PC-3 (cell line): ENCODE measurements at regions not wholly inside any gene's neighbourhood (a gene's known extent, or its start where the extent isn't known, plus 50 kb on each side); places are given as distances from the start of the nearest gene placed in this dataset.

ENCODE experiments used
- EZH2 ChIP-seq: fragments of 300-600 bp; sonication (generic); IDR thresholded peaks from one replicate; pipeline ENCODE4 v1.6.1; 2017; ENCODE audit warnings: antibody characterized with exemption, mild to moderate bottlenecking, low read length; ENCODE audit not compliant: unreplicated experiment
- EZH2phosphoT487 ChIP-seq: fragments of 300-600 bp; sonication (generic); IDR thresholded peaks from 2 replicates; pipeline ENCODE4 v1.6.1; 2018; ENCODE audit warnings: mild to moderate bottlenecking, antibody characterized with exemption, low read length, borderline replicate concordance
- TF ChIP-seq, protein P1 (sequence below): fragments of 300-600 bp; sonication (generic); conservative IDR thresholded peaks from 2 replicates; pipeline ENCODE4 v1.5.1; 2017; ENCODE audit warnings: antibody characterized with exemption, low read depth, mild to moderate bottlenecking, low read length

DNA sequence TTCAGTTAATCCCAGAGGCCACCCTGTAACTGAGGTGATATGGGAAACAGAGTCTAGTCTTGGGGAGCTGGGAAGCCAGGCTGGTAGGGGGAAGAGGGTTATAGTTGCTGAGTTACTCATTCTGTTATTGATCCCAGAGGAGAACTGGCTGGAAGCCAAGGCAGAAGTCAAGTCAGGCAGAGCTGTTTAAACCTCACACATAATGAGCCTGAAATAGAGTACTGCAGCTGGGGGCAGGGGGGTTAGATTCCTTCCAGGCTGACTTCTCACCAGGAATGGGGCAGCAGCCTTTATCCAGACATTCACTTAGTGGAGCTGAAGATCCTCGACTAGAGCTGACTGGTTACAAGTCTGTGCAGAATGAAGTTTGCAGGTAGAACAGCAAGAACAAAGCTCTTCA, 144.9 kb downstream of the C4orf33 start:
- TF ChIP-seq, protein P1, sequence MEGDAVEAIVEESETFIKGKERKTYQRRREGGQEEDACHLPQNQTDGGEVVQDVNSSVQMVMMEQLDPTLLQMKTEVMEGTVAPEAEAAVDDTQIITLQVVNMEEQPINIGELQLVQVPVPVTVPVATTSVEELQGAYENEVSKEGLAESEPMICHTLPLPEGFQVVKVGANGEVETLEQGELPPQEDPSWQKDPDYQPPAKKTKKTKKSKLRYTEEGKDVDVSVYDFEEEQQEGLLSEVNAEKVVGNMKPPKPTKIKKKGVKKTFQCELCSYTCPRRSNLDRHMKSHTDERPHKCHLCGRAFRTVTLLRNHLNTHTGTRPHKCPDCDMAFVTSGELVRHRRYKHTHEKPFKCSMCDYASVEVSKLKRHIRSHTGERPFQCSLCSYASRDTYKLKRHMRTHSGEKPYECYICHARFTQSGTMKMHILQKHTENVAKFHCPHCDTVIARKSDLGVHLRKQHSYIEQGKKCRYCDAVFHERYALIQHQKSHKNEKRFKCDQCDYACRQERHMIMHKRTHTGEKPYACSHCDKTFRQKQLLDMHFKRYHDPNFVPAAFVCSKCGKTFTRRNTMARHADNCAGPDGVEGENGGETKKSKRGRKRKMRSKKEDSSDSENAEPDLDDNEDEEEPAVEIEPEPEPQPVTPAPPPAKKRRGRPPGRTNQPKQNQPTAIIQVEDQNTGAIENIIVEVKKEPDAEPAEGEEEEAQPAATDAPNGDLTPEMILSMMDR, result no peak
- TF ChIP-seq EZH2 (no peak), EZH2phosphoT487 (no peak)
